ENCODE measurements at regions not wholly inside any gene's neighbourhood (a gene's known extent, or its start where the extent isn't known, plus 50 kb on each side); places are given as distances from the start of the nearest gene placed in this dataset.

GRCh38 chr10:2111965-2112364 lies 374.6 kb upstream of the ADARB2 start:
- DNase-seq (ENCODE audit: low read depth in 2 of 2) = no peak

- no peak for DNase-seq (ENCODE audit: low read depth in 2 of 2)
Measured at GRCh38 chr10:2108496-2108895, 371.2 kb upstream of the ADARB2 start.

GRCh38 chr10:2106641-2107040 lies 369.3 kb upstream of the ADARB2 start:
- DNase-seq (ENCODE audit: low read depth in 2 of 2) = no peak

- DNase-seq (ENCODE audit: low read depth in 2 of 2) = no peak
Measured at GRCh38 chr10:2099321-2099720, 362.0 kb upstream of the ADARB2 start.

- no peak for DNase-seq (ENCODE audit: low read depth in 2 of 2)
Measured at GRCh38 chr10:2097937-2098336, 360.6 kb upstream of the ADARB2 start.

- no peak for DNase-seq (ENCODE audit: low read depth in 2 of 2)
Measured at GRCh38 chr10:2094171-2094570, 356.8 kb upstream of the ADARB2 start.

- DNase-seq (ENCODE audit: low read depth in 2 of 2) = no peak
Measured at GRCh38 chr10:2083591-2083990, 346.3 kb upstream of the ADARB2 start.

GRCh38 chr10:2081501-2081900 lies 344.2 kb upstream of the ADARB2 start:
- DNase-seq (ENCODE audit: low read depth in 2 of 2) = no peak

- DNase-seq (ENCODE audit: low read depth in 2 of 2) = no peak
Measured at GRCh38 chr10:2079603-2080078, 342.3 kb upstream of the ADARB2 start.

- no peak for DNase-seq (ENCODE audit: low read depth in 2 of 2)
Measured at GRCh38 chr10:2077231-2077630, 339.9 kb upstream of the ADARB2 start.

- no peak for DNase-seq (ENCODE audit: low read depth in 2 of 2)
Measured at GRCh38 chr10:2076528-2076927, 339.2 kb upstream of the ADARB2 start.

- DNase-seq (ENCODE audit: low read depth in 2 of 2) = no peak
Measured at GRCh38 chr10:2067015-2067414, 329.7 kb upstream of the ADARB2 start.

GRCh38 chr10:2054728-2055127 lies 317.4 kb upstream of the ADARB2 start:
- no peak for DNase-seq (ENCODE audit: low read depth in 2 of 2)

- no peak for DNase-seq (ENCODE audit: low read depth in 2 of 2)
Measured at GRCh38 chr10:2053805-2054204, 316.5 kb upstream of the ADARB2 start.

GRCh38 chr10:2051108-2051507 lies 313.8 kb upstream of the ADARB2 start:
- no peak for DNase-seq (ENCODE audit: low read depth in 2 of 2)

GRCh38 chr10:2049560-2049959 lies 312.2 kb upstream of the ADARB2 start:
- no peak for DNase-seq (ENCODE audit: low read depth in 2 of 2)

- no peak for DNase-seq (ENCODE audit: low read depth in 2 of 2)
Measured at GRCh38 chr10:2048337-2048973, 311.1 kb upstream of the ADARB2 start.

GRCh38 chr10:2047679-2048078 lies 310.4 kb upstream of the ADARB2 start:
- no peak for DNase-seq (ENCODE audit: low read depth in 2 of 2)

GRCh38 chr10:2043379-2043778 lies 306.1 kb upstream of the ADARB2 start:
- no peak for DNase-seq (ENCODE audit: low read depth in 2 of 2)

- DNase-seq (ENCODE audit: low read depth in 2 of 2) = no peak
Measured at GRCh38 chr10:2038036-2038435, 300.7 kb upstream of the ADARB2 start.

GRCh38 chr10:2037246-2037645 lies 299.9 kb upstream of the ADARB2 start:
- no peak for DNase-seq (ENCODE audit: low read depth in 2 of 2)

- no peak for DNase-seq (ENCODE audit: low read depth in 2 of 2)
Measured at GRCh38 chr10:2036209-2036608, 298.9 kb upstream of the ADARB2 start.

- DNase-seq (ENCODE audit: low read depth in 2 of 2) = no peak
Measured at GRCh38 chr10:2030046-2030445, 292.7 kb upstream of the ADARB2 start.

GRCh38 chr10:2026936-2027335 lies 289.6 kb upstream of the ADARB2 start:
- no peak for DNase-seq (ENCODE audit: low read depth in 2 of 2)

Data from stimulated activated CD8-positive, alpha-beta memory T cell treated with anti-CD3 and anti-CD28 coated beads, Interleukin-2, amount 100 ng/mL, for 1 hour (primary cell).